Epithelial cell of proximal tubule (primary cell): ENCODE measurements at regions not wholly inside any gene's neighbourhood (a gene's known extent, or its start where the extent isn't known, plus 50 kb on each side); places are given as distances from the start of the nearest gene placed in this dataset.

Source experiments
- DNase-seq: peaks from one replicate; pipeline ENCODE4 v3.0.0-alpha.2; 2011; ENCODE audit warnings: low read depth
- H3K4me3 ChIP-seq: 2 replicates; pipeline ENCODE4 v1.5.1; 2011; ENCODE audit warnings: low read depth, mild to moderate bottlenecking, low read length
- CTCF ChIP-seq: conservative IDR thresholded peaks from 2 replicates; pipeline ENCODE4 v1.5.1; 2012; ENCODE audit warnings: low read depth, mild to moderate bottlenecking, low read length

GRCh38 chr1:224859651-224860050 lies 69.8 kb upstream of the DNAH14 start:
- TF ChIP-seq CTCF: no peak
- DNase-seq: no peak

GRCh38 chr1:224860488-224861338 lies 68.8 kb upstream of the DNAH14 start:
- no peak for DNase-seq
- H3K4me3 ChIP-seq: no peak overlapping the region
- TF ChIP-seq CTCF: no peak

More at GRCh38 chr1:224859651-224860050, 69.8 kb upstream of the DNAH14 start:
- H3K4me3 ChIP-seq: no peak overlapping the region

GRCh38 chr1:224861339-224861716 lies 68.1 kb upstream of the DNAH14 start:
- TF ChIP-seq CTCF: no peak
- H3K4me3 ChIP-seq: no peak overlapping the region
- no peak for DNase-seq

GRCh38 chr1:224863486-224863885 lies 66.0 kb upstream of the DNAH14 start:
- no peak for DNase-seq
- TF ChIP-seq CTCF: no peak
- no peak overlapping the region for H3K4me3 ChIP-seq

- TF ChIP-seq CTCF: no peak
- H3K4me3 ChIP-seq: no peak overlapping the region
- no peak for DNase-seq
These were observed 65.5 kb upstream of the DNAH14 start for GRCh38 chr1:224864006-224864405.

GRCh38 chr1:224865510-224865909 lies 64.0 kb upstream of the DNAH14 start:
- TF ChIP-seq CTCF: no peak
- H3K4me3 ChIP-seq: no peak overlapping the region
- DNase-seq: no peak

GRCh38 chr1:224866940-224867339 lies 62.5 kb upstream of the DNAH14 start:
- no peak for TF ChIP-seq CTCF
- no peak for DNase-seq
- H3K4me3 ChIP-seq: no peak overlapping the region
